Stimulated activated CD8-positive, alpha-beta memory T cell treated with anti-CD3 and anti-CD28 coated beads, Interleukin-4, amount 100 ng/mL, for 4 hours (primary cell): ENCODE measurements at regions not wholly inside any gene's neighbourhood (a gene's known extent, or its start where the extent isn't known, plus 50 kb on each side); places are given as distances from the start of the nearest gene placed in this dataset.

Experiments used
- DNase-seq, 2 donors: peaks; one replicate each; pipeline ENCODE4 v3.0.0-alpha.2; 2020; ENCODE audit warnings: low read depth in 2 of 2, low spot score in 1 of 2

DNA sequence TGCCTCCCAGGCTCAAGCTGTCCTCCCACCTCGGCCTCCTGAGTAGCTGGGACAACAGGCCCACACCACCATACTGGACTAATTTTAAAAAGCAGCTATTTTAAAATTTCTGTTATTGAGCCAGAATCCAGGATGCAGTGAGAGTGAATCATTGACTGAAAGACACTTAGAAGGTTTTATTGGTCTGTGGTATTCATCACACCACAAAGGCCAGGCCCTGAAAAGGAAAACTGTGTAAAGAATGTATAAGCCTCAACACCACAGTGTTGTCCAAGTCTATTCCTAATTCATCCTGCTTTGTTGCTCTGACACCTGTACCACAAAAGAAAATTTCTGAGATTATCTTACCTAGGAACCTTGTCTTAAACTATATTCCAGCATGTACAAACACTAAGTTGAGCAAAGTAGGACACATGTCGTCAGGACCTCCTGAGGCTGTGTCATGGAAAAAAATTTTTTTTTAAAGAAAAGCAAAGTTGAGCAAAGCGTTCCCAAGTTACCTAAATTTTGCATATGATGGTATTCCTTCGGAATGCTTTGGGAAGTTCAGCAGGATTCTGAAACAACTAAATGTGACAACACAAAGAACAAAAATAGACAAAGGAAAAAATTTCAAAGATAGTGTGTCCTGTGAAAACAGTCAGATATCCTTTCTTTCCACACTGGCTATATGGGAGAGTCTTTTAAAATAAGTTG lies 129.6 kb upstream of the MKLN1 start:
- DNase-seq = no peak

DNA sequence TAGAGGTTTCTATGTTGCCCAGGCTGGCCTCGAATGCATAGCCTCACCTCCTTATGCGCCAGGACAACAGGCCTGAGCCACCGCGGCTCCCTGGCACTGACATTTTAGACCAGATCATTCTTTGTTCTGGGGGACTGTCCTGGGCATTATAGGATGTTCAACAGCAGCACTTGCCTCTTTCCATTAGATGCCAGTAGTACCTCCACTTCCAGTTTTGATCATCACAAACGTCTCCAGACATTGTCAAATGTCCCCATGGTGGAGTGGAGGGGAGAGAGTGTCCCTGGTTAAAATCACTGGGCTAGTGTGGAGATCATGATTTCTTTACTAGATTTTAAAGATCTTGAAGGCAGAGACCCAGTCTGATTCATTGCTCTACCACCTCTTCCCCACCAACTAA lies 125.2 kb upstream of the MKLN1 start:
- no peak for DNase-seq

GRCh38 chr7:131203291-131203976 lies 124.2 kb upstream of the MKLN1 start:
- DNase-seq = no peak

- no peak for DNase-seq
Measured at GRCh38 chr7:131208777-131209176, 118.9 kb upstream of the MKLN1 start.

DNA sequence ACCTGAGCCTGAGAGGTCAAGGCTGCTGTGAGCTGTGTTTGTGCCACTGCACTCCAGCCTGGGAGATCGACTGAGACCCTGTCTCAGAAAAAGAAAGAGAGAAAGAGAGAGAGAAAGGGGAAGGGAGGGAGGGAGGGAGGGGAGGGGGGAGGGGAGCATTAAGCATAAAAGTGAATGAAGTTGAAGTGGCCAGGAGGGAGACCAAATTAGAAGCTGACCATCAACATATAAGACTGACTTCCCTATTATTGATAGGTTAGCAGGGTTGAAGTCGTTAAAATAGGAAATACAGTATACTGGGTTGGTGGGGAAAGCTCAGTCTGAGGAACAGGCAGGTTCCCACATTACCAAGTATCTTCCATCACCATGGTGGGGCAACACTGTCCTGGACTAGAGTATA lies 117.1 kb upstream of the MKLN1 start:
- no peak for DNase-seq

DNA sequence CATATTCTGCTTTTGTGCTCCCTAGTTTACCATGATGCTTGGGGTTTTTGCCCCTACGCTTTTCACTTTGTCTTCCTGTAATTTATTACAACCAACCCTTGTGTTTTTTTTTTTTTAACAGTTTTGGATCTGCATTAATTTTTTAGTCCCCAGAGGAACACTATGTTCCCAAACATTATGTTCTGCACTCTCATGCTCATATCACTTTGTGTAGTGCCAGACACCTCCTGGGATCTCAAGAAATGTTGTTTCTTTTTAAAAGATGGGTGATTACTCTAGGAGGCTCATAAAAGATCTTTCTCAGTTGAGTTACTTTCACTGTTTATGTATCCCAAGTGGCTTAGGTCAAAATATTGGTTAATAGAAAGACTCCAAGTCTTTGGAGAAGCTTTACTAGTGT lies 116.2 kb upstream of the MKLN1 start:
- DNase-seq = no peak

GRCh38 chr7:131212114-131212513 lies 115.6 kb upstream of the MKLN1 start:
- no peak for DNase-seq

GRCh38 chr7:131218727-131219128 lies 108.9 kb upstream of the MKLN1 start:
- DNase-seq = no peak

DNA sequence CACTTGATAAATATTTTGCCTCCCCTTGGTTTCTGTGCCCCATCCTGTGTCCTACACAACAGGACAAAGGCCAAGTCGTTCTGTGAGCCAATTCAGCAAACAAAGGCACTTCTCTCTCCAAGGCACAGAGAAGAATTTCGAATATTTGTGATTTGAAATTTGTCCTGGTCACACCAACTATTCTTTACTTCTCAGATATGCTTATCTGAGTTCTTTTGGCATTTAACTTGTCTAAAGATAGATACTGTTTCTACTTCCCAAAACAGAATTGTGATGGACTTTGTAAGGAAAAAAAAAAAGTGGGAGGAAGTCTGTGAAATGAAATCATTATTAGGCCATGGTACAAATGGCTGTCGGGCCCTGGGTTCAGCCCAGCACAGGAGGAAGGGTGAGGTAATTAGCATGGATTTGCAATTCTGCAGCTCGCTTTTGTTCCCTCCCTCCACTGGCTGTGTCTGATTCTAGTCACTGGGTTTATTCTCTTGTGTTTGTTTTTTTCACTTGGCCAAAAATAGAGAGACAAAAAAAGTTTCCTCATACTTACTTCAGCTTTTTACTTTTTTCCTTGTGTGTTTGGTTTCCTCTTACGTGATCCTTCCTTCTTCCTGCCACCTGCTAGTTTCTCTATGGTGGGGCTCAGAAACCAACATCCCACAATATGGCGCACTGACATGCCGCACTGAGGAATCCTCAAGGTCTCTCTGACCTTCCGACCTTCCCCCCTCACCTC lies 108.2 kb upstream of the MKLN1 start:
- no peak for DNase-seq

DNA sequence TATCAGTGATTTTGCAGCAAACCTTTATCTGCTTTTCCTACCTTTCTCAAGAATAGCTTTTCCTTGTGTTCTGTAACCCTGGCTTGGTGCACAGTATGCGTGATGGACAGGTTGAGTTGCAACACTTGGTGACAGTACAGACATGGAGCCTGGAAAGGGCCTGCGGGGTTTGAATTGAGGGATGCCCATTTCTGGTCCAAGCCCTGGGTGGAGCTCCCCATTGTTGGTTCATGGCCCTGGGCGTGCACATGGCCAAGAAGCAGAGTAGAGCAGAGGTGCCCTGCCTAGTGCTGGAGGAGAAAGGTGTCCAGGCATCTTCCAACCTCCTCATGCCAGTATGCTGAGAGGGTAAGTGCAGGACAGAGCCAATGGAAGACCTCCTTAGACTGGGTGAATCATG lies 106.6 kb upstream of the MKLN1 start:
- DNase-seq = no peak

DNA sequence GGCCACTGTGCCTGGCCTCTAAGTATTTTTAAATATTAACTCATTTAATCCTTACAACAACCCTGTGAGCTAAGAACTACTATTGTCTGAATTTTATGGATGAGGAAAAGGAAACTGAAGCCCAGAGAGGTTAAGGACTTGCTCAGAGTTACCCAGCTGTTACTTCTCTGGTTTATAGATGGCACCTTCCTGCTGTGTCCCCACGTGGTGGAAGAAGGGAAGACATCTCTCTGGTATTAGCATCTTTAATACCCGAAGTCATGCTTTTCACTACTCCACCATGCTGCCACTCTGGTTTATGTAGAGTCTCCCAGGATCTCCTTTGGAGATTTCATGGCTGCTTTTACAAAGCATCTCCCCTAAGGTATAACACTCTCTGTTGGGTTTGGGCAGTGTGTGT lies 105.5 kb upstream of the MKLN1 start:
- no peak for DNase-seq

DNA sequence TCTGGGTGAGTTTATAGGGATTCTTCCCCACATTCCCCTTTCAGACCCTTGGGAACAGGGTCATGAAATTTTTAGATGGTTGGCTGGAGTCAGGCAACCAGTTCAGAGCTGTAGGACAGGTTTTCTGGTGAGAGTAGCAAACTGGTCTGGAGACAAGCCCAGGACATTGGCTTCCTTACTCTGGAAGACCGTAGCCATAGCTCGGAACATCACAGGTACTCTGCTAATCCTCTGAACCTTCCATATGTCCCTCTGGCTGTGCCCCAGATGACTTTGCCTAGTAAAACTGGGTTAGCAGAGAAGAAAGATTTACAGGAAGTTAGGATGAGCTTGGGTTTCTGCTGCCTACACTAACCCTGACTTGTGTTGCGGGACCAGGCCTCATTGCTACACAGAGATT lies 104.5 kb upstream of the MKLN1 start:
- DNase-seq = no peak

GRCh38 chr7:131224996-131225395 lies 102.7 kb upstream of the MKLN1 start:
- no peak for DNase-seq

GRCh38 chr7:131225619-131226513 lies 101.8 kb upstream of the MKLN1 start:
- DNase-seq = no peak

DNA sequence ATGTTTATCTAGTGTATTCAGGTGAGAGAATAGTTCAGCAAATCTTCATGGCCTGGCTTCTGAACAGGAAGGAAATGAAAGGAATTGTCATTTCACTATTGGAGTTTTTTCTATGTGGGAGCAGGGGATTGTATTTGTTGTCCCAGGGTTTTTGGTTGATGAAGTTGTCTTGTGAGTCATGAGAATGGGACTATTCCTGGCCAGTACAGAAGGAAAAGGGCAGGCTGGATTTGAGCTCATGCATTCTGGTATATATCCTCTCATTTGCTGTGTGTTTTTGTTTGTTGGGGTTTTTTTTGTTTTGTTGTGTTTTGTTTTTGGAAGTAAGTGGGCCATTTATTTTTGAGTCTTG lies 101.2 kb upstream of the MKLN1 start:
- no peak for DNase-seq

DNA sequence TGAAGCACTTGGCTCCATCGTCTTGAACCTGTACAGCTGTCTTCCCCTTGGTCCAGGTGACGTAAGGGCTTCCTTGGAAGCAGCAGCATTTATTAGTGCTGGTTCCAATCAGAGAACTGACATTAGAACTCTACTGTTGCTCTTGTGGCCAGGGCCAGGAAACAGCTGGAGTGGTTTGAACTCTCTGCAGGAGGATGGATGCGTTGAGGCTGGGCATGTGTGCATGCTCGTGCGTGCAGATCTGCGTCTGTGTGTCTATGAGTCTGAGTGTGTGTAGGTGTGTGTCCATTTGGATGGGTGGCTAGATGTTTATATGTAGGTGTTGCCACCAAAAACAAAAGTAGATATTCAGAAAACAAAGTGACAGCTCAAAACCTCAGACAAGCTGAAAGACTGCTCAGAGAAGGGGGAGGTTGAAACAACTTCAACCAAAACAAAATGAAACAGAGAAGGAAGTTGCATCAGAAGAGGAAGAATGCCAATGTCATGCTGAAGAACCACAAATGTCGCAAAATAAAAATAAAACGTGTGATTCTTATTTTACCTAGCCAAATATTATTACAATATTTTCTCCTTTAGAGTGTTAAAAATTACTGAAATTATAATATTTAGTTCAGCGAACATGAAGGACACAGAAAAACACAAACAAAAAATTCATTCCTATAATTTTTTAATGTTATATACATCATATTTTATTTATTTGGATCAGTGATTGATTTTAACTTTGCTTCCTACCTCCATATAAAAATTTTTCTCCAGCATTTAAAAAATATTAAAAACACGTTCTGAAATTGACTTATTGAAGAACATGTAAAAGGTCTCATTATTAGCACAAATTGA lies 96.1 kb upstream of the MKLN1 start:
- DNase-seq = peak; percentile 8 to 13

DNA sequence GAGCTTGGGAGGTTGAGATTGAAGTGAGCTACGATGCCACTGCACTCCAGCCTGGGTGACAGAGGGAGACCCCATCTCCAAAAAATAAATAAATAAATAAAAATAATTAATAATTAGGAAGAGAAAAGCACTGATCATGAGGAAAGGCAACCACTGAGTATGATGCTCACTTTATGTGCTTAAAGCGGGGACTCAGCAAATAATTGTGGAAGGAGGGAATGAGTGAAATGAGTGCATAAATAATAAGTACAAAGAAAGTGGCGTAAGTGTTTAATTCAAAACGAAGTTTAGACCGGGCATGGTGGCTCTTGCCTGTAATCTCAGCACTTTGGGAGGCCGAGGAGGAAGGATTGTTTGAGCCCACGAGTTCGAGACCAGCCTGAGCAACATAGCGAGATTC lies 94.9 kb upstream of the MKLN1 start:
- DNase-seq = no peak

GRCh38 chr7:131233193-131233592 lies 94.5 kb upstream of the MKLN1 start:
- DNase-seq = no peak

- no peak for DNase-seq
Measured at GRCh38 chr7:131234719-131235488, 92.8 kb upstream of the MKLN1 start.
